ELR (cell line): ENCODE measurements at regions not wholly inside any gene's neighbourhood (a gene's known extent, or its start where the extent isn't known, plus 50 kb on each side); places are given as distances from the start of the nearest gene placed in this dataset.

Experiments
- DNase-seq: peaks from one replicate; pipeline ENCODE4 v3.0.0-alpha.2; 2015; ENCODE audit warnings: low read depth

GRCh38 chr11:127070808-127071207, 70.2 kb upstream of the KIRREL3 start:
- DNase-seq, result no peak

- no peak for DNase-seq
Measured at GRCh38 chr11:127066401-127067090, 66.0 kb upstream of the KIRREL3 start.

GRCh38 chr11:127063241-127063640, 62.7 kb upstream of the KIRREL3 start:
- DNase-seq, result no peak

- no peak for DNase-seq
Measured at GRCh38 chr11:127061947-127062346, 61.4 kb upstream of the KIRREL3 start.

- DNase-seq, result peak; percentile 48
Measured at GRCh38 chr11:127059750-127060149, 59.2 kb upstream of the KIRREL3 start.

GRCh38 chr11:127059286-127059685, 58.7 kb upstream of the KIRREL3 start:
- DNase-seq, result no peak

GRCh38 chr11:127058524-127058923, 58.0 kb upstream of the KIRREL3 start:
- no peak for DNase-seq

- no peak for DNase-seq
Measured at GRCh38 chr11:127057126-127057525, 56.6 kb upstream of the KIRREL3 start.

- DNase-seq, result peak; percentile 41
Measured at GRCh38 chr11:127056338-127056971, 55.9 kb upstream of the KIRREL3 start.

- DNase-seq, result no peak
Measured at GRCh38 chr11:127055236-127055635, 54.7 kb upstream of the KIRREL3 start.

- DNase-seq, result no peak
Measured at GRCh38 chr11:127054153-127054552, 53.6 kb upstream of the KIRREL3 start.

- DNase-seq, result no peak
Measured at GRCh38 chr11:127052404-127052803, 51.8 kb upstream of the KIRREL3 start.
